Epidermal melanocyte (primary cell): ENCODE measurements at regions not wholly inside any gene's neighbourhood (a gene's known extent, or its start where the extent isn't known, plus 50 kb on each side); places are given as distances from the start of the nearest gene placed in this dataset.
"Not testable (repeated sequence)": the region's sequence is repeated elsewhere in the genome, so short reads cannot be mapped to it uniquely, and the experiment has no call there.

Experiments
- DNase-seq: peaks from one replicate; pipeline ENCODE4 v3.0.0; 2011; ENCODE audit warnings: low spot score; ENCODE audit not compliant: insufficient read length

DNA sequence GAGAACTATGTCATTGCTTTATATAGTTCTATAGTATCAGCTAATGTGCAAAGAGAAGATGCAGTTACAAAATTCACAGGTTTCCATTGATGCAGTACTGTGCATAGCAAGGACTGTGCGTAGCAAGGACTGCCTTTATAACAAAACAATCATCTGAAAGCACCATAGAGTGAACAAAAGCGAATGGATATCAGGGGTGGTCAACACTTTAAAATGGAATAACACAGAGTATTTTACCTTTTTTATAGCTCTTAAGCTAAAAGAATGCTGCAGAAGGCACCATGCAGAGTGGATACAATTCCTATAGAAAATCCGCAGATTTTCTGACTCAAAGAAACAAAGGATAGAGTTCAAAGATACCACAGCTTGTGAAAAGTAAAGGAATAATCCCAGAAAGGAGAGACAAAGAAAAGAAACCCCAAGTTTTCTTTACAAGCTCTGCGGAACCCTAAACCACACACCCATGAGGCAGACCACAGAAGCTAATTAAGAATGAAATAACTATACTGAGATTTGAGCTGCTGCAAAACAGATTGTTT, 229.9 kb upstream of the DTNA start:
- no peak for DNase-seq

DNA sequence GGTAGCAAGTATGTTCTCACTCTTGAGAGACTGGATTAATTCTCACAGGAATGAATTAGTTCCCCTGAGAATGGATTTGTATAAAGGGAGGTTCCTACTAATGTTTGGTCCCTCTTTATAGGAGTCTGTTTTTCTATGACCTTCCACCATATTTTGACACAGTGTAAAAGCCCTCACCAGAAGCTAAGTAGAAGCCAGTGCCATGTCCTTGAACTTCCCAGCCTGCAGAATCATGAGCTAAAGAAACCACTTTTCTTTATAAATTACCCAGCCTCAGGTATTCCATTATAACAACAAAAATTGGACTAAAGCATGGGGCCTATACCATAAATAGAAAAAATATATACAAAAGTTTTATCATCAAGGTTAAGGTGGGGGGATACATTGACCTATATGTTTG, 227.9 kb upstream of the DTNA start:
- DNase-seq, result no peak

DNA sequence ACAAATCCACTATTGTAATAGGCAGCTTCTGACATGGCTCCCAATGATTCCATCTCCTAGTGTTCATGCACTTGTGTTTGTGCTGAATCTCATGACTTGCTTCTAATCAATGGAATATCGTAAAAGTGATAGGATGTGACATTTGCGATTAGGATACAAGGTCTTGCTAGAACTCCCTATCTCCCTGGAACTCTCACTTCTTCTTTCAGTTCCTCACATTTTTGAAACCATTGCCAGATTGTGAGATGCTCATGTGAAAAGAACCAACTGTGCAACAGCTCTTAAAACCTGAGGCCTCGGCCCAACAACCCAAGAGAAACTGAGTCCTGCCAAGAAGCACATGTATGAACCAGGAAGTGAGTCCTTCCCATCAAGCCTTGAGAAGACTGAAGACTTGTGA, 226.9 kb upstream of the DTNA start:
- no peak for DNase-seq

DNA sequence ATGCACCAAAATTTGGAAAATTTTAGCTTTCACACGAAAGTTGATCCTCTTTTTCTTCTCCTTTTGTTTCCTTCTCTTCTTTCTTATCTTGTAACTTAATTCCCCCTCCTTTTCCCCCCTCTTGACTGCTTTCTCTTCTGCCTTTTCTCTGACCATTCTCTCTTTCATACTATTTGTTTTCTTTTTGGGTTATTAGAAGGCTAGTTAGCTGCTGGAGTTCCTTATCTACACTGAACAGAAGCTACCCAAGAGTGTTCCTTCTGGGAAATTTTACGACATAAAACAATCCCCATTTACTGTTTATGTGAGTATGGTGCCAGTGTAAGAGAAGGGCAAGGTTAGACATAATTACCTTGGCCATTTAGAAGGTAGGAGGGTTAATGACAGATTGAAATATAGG, 218.4 kb upstream of the DTNA start:
- DNase-seq, result no peak

DNA sequence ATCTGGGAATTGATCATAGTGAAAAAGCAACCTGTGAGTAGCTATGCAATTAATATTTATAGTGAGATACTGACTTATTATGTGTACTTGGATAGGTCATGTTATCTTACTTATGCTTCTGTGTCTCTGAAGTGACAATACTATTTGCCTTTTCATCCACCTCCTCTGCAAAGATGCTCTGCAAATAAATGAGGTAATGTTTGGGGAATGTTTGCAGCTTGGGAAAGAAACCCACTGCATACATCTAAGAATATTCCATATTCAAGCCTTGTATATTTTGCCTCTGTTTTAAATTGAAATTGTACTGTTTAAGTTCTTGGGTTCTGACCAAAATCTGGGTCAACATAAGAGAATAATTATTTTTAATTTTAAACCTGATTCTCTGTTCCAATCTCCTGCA, 217.4 kb upstream of the DTNA start:
- no peak for DNase-seq

DNA sequence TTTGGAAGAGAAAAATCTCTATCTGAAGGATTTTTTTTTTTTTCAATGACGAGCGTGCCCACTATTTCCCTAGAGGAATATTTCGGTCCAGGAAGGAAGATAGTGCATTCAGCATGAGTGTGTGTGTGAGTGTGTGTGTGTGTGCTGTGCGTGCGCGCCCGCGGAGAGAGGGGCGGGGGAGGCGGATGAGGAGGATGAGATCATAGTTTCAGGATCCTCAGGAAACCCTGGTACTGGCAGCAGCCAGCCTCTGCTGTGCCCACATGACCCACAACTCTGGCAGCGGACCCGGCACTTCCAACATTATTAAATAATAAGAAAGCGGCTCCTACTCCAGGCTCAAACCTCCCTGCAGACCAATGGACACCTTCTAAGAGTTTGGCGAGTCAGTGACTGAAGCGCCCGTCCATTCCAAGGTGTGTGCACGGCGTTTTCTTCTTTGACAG, 217.0 kb upstream of the DTNA start:
- peak; percentile 43 for DNase-seq

DNA sequence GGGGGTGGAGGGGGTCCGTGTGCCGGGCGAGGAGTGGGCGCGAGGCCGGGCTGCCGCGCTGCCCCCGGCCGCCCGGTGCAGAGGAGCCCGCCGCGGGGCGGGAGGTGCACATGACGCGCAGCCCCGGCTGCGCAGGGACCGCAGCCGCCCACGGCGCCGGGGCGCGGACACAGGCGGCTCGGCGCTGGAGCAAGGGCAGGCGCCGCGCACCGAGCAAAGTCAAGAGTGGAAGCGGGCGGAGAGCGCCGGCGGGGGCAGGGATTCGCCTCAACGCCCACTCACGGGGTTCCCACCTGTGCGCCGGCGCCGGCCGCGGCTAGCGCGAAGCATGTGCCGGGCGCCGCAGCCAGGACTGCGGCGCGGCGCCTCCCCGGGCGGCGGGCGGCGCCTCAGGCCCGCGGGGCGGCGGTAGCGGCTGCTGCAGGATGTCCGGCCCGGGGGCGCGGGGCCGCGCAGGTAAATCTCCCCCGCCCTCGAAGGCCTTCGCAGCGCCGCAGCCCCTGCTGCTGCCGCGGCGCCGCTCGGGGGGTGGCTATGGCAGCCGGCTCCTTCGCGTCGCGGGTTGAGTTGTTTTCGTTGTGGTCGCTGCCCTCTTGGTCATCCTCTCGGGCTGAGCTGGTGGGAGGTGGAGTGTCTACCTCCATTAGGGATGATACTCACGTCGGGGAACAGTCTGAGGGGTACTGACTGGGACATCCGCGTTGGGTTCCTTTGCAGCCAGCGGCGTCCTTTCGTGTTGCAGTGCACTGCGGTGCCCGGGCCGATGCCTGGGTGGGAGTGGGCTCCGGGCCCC, 216.3 kb upstream of the DTNA start:
- no peak for DNase-seq

DNA sequence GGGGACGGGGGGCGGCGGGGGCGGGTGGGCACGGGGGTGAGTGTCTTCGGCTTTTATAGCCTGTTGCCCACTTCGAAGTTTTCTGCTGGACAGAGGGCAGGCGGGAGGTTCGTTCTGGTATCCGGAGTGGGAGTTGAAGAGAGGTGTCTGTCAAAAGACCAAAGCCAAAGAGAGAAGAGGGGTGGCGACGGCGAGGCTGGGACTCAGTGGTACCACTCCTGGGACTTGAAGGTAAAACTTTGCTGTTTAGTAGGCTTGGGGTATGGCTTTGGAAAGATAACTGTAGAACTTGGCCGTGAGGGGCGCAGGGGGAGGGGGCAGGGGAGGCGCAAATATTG, 215.8 kb upstream of the DTNA start:
- no peak for DNase-seq

DNA sequence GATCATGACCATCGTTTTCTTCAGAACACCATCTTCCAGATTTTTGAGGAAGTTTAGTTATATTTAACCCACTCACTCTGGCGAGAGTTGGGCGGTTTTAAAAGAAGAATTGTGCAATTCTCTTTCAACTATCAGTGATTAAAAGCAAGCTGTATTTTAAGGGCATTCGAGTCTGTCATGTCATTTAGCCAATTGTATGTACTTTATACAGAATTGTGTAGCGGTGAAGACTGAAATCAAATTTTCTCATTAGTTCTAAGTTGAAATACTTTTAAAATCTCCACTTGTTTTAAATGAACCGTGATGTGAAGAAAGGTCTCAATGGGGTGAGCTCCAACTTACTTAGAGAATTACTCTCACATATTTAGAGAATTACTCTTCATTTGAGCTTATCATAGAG, 214.6 kb upstream of the DTNA start:
- DNase-seq, result no peak

DNA sequence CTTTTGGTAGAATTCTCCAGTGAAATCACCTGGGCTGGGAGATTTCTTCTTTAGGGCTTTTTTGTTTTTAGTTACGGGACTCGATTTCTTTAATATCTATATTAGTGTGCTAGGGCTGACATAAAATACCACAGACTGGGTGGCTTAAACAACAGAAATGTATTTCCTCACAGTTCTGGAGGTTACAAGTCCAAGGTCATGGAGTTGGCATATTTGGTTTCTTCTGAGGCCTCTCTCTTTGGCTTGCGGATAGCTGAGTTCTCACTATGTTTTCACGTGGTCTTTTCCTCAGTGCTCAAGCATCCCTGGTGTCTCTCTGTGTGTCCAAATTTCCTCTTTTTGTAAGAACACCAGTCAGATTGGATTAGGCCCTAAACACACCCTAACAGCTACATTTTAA, 208.5 kb upstream of the DTNA start:
- no peak for DNase-seq

DNA sequence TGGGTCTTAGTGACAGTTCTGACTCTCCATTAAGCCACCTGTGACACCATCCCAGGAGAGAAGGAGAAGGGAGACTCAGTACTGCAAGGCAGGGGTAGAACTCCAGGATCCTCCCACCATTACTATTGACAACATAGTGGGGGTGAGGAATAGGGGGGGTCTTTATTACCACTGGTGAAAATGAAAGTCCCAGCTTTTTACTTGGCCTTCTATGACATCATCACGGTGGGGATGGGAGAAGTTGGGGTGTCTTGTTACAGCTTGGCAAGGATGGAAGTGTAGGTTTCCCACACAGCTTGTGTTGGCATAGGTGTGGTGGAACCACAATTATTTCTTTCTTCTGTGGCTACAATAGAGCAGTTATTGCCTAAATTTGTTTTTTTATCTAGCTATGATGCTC, 203.9 kb upstream of the DTNA start:
- DNase-seq, result no peak

DNA sequence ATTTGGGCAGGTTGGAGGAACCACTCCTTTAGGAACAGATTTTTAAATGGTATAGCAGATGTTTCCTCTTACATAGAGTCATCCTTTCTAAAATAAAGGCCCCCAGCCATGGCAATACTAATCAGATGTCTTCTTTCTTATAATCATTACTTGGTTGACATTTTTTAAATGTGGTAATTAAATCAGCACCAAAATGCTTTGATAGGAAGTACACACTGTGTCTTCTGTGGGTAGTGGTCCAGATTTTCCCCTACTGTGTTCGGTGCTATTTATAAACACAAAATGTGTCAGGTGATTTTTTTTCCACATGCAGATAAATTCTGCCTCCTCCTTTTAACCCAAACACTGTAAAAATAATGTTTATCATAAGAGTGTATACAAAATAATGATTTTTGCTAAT, 200.9 kb upstream of the DTNA start:
- DNase-seq, result no peak

DNA sequence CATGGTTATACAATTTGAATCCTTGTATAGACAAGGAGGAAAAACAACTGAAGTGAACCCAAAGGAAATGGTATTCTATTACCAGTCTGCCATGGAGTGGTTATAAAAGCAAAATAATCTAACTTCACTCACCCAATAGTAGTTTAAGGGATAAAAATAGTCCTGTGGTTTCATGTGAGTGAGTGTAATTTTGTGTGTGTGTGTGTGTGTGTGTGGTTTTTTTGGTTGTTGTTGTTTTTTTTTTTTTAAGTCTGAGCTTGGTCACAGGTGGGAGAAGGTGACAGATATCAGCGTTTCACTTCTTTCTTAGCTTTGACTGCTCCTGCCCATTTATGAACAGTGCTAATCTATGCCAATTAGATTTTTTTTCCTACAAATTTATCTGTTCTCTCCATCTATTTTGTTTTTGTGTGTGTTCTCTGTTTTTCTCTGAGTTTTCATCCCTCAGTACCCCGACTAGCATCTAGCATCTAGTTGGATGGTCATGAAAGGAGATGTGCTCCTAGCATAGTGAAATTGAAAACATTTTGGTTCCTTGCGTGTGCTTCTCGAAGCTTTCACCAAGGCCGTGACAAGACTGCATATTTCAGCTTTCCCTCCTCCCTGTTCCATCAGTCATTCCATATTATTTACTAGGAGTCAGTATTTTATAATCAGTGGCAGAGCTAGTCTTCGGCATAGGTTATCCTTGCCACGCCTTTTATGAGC, 200.1 kb upstream of the DTNA start:
- no peak for DNase-seq

DNA sequence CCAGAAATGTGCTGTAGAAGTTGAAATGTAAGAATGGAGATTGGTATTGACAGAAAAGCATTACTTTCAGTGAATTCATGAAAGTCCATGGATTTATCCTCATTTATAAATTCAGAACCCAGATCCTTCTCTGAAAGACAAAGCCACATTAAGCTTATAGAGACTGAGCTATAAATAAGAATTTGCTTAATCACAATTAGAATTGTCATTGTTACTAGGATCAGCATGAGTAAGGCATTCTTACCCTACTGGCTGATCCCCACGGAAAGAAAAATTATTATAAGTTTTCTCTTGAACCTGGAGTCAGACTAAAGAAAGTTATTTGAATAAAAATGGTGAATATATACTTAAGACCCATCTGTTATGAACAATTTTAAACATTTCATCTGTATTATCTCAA, 199.2 kb upstream of the DTNA start:
- no peak for DNase-seq

DNA sequence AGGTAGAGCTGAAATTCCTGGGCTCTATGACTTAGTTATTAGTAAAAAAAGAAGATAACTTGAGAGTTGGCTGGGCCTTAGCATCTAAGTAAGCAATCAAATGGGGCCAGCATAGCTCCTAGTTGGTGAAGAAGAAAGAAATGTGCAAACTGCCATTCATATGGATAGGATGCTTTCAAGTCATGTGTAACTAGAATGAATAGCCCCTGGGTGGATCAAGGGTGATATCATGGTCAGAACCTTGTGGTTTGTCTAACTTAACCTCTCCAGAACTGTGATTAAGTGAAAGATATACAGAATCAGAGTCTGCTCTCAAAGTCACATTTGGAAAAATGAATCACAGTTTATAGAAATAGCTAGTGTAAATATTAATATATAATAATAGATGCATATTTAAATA, 198.7 kb upstream of the DTNA start:
- DNase-seq, result no peak

DNA sequence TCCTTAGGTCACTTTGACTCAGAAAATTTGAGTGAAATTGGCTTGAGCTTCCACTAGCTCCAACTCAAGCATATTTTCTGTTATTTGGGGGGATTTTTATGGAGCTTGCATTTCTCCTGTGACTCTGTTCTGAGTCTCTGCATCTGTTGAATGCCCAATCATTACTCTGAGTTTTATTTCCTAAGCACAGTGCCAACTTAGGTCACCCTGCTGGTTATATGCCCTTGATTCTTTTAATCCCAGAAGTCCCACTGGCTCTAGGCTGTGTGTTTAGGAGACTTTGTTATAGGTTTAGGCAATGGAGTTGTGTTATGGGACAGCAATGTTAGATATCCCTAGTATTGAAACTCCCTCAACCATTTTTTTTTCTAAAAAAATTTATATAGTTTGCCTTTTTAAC, 198.2 kb upstream of the DTNA start:
- DNase-seq, result no peak

DNA sequence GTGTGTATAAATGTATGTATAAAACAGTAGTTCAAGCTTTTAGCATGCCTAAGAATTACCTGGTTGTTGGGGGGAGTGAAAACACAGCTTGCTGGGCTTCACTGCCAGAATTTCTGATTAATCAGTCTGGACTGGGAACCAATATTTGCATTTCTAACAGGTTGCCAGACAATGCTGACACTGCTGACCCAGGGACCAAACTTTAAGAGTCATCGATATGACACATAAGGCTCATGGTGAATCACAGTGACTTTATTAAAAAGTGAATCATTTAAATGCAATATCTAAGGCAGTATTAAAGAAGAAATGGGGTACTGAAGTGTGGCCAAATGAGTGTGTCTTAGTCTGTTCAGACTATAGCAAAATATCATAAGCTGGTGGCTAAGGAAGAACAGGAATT, 195.9 kb upstream of the DTNA start:
- DNase-seq, result no peak

DNA sequence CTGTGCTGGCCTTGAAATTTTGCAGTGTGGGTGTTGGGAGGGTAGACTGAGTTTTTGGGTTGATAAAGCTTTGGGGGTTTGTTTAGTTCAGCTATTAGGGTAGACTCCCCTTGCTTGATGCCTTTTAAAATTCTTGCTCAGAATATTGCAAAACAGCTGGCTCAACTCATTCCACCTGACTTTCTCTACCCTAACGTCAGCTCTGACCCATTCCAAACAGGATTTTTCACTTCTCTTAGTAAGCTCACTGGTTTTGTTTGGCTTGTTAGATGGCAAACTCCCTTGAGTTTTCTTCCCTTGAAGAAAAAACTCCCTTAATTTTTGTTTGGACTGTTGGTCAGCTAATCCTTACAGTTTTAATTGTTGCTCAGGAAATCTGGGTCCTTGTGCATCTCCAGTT, 195.1 kb upstream of the DTNA start:
- no peak for DNase-seq

DNA sequence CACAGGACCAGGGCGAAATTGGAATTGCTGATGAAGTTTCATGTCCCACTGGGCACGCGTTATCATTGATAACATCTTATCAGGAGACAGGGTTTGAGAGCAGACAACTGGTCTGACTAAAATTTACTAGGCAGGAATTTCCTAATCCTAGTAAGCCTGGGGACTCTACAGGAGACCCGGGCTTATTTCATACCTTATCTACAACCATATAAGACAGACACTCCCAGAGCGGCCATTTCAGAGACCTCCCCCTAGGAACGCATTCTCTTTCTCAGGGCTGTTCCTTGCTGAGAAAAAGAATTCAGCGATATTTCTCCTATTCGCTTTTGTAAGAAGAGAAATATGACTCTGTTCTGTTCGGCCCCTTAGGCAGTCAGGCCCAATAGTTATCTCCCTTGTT, 193.7 kb upstream of the DTNA start:
- not testable (repeated sequence) for DNase-seq

DNA sequence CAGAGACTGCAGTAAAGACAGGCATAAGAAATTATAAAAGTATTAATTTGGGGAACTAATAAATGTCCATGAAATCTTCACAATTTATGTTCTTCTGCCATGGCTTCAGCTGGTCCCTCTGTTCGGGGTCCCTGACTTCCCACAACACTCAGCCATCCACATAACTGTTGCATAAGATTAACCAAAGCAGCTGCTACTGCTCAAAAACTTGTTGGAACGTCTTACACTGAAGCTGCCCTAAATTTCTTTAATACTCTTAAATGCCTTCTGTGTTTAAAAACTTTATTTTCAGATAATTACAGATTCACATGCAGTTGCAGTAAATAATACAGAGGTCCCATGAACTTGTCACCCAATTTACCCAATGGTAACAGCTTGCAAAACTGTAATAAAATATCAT, 193.1 kb upstream of the DTNA start:
- DNase-seq, result not testable (repeated sequence)

DNA sequence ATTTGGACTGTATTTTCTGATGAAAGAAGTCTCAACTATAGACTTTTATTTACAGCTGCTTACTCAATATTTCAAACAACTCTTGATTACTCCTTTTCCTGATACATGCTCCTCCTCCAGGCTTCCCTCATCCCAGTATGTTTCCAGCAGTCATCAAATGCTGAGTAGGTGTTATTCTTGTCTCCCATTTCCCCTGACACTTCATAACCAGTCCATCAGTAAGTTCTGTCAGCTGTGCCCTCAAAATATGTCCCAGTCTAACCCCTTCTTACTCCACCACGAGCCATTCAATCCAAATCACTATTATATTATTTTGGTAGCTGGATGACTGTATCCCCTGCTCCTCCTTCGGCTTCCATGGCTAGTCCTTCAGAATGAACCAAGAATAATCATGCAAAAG, 189.1 kb upstream of the DTNA start:
- DNase-seq, result no peak

DNA sequence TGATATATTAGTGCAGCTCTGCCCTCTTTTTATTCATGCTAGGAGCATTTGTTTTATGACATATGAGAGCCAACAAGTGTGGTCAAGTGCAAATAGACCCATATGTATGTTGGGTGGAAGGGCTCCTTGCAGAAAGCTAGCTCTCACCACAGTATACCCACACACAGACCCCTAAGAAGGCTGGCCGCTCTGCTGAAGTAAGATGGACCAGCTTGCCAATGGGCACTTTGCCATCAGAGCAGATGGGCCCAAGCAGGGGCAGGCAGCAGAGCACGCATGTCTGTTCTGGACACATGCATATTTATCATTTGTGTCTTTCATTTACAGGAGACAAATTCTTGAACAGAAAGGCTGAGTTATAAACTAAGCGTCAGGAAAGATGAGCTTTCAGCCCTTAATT, 187.5 kb upstream of the DTNA start:
- no peak for DNase-seq

DNA sequence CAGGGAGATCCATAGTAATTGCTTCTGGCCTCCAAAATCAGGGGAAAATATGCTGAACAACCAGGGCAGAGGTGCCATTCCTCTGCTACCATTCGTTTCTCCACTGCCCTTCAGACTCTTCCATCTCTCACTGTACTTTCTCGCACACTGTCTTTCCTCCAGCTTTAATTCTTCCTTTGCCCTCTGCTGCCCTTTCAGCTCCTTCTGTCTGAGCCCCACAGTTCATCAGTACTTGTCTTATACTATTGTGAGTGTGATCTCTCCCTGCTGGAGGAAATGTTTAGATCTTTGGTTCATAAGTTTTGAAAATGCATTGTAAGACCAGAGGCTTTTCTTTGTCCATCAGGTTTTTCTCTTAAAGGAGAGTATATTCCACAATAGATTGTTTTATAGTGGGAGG, 184.9 kb upstream of the DTNA start:
- no peak for DNase-seq
